Liver (tissue), 3 donors: ENCODE measurements at regions not wholly inside any gene's neighbourhood (a gene's known extent, or its start where the extent isn't known, plus 50 kb on each side); places are given as distances from the start of the nearest gene placed in this dataset.

Source experiments
- CTCF ChIP-seq: fragments of 150-350 bp; IDR thresholded peaks from 2 replicates; pipeline ENCODE4 v1.5.1; 2017; ENCODE audit warnings: improper control_type of control experiment, low read depth, low read length; ENCODE audit not compliant: missing input control
- FOXA1 ChIP-seq: IDR thresholded peaks from 2 replicates; pipeline ENCODE4 v1.6.1; 2016; ENCODE audit warnings: antibody characterized with exemption
- GABPA ChIP-seq, 2 donors: IDR thresholded peaks in 1 of 2; conservative IDR thresholded peaks in 1 of 2; 2 replicates each; pipeline ENCODE4 v1.6.1; 2016; ENCODE audit warnings: antibody characterized with exemption in 2 of 2, mild to moderate bottlenecking in 1 of 2, moderate library complexity in 1 of 2
- HNF4A ChIP-seq, 2 donors: conservative IDR thresholded peaks; 2 replicates each; pipeline ENCODE4 v1.6.1; 2016; ENCODE audit warnings: antibody characterized with exemption in 2 of 2, mild to moderate bottlenecking in 2 of 2
- JUND ChIP-seq, 2 donors: IDR thresholded peaks; 2 replicates each; pipeline ENCODE4 v1.6.1; 2016; ENCODE audit warnings: antibody characterized with exemption in 2 of 2
- MAX ChIP-seq: IDR thresholded peaks from 2 replicates; pipeline ENCODE4 v1.6.1; 2016; ENCODE audit warnings: antibody characterized with exemption
- NR2F2 ChIP-seq: IDR thresholded peaks from 2 replicates; pipeline ENCODE4 v1.6.1; 2016; ENCODE audit warnings: antibody characterized with exemption
- RAD21 ChIP-seq, 2 donors: IDR thresholded peaks; 2 replicates each; pipeline ENCODE4 v1.6.1; 2016; ENCODE audit warnings: antibody characterized with exemption in 2 of 2, mild to moderate bottlenecking in 2 of 2
- REST ChIP-seq: IDR thresholded peaks from 2 replicates; pipeline ENCODE4 v1.6.1; 2016; ENCODE audit warnings: antibody characterized with exemption, mild to moderate bottlenecking
- RXRA ChIP-seq, 2 donors: IDR thresholded peaks; 2 replicates each; pipeline ENCODE4 v1.6.1; 2017 to 2018; ENCODE audit warnings: antibody characterized with exemption in 2 of 2, mild to moderate bottlenecking in 1 of 2
- SP1 ChIP-seq: IDR thresholded peaks from 2 replicates; pipeline ENCODE4 v1.6.1; 2018; ENCODE audit warnings: antibody characterized with exemption, mild to moderate bottlenecking
- TAF1 ChIP-seq: conservative IDR thresholded peaks from 2 replicates; pipeline ENCODE4 v1.6.1; 2016; ENCODE audit warnings: antibody characterized with exemption, mild to moderate bottlenecking
- YY1 ChIP-seq: IDR thresholded peaks from 2 replicates; pipeline ENCODE4 v1.6.1; 2016; ENCODE audit warnings: antibody characterized with exemption, mild to moderate bottlenecking
- TF ChIP-seq, protein P1 (sequence below): IDR thresholded peaks from 2 replicates; pipeline ENCODE4 v1.6.1; 2016; ENCODE audit warnings: antibody characterized with exemption
- donor health status: healthy.
- donor health status: healthy.

GRCh38 chr12:63034601-63035000 lies 99.7 kb upstream of the PPM1H start:
- TF ChIP-seq RAD21 (IDR thresholded peaks at IDR 0.05) (no peak), CTCF (no peak), TAF1 (no peak), MAX (no peak), YY1 (no peak), REST (no peak), JUND (IDR thresholded peaks at IDR 0.05) (no peak), SP1 (no peak), RXRA (IDR thresholded peaks at IDR 0.05) (no peak), GABPA (IDR thresholded peaks at IDR 0.05 in 1 of 2, conservative IDR thresholded peaks at IDR 0.05 in 1 of 2) (no peak), NR2F2 (no peak), HNF4A (conservative IDR thresholded peaks at IDR 0.05) (no peak), FOXA1 (no peak)
- TF ChIP-seq, protein P1, sequence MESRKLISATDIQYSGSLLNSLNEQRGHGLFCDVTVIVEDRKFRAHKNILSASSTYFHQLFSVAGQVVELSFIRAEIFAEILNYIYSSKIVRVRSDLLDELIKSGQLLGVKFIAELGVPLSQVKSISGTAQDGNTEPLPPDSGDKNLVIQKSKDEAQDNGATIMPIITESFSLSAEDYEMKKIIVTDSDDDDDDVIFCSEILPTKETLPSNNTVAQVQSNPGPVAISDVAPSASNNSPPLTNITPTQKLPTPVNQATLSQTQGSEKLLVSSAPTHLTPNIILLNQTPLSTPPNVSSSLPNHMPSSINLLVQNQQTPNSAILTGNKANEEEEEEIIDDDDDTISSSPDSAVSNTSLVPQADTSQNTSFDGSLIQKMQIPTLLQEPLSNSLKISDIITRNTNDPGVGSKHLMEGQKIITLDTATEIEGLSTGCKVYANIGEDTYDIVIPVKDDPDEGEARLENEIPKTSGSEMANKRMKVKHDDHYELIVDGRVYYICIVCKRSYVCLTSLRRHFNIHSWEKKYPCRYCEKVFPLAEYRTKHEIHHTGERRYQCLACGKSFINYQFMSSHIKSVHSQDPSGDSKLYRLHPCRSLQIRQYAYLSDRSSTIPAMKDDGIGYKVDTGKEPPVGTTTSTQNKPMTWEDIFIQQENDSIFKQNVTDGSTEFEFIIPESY = no peak
